ENCODE measurements at regions not wholly inside any gene's neighbourhood (a gene's known extent, or its start where the extent isn't known, plus 50 kb on each side); places are given as distances from the start of the nearest gene placed in this dataset.

DNA sequence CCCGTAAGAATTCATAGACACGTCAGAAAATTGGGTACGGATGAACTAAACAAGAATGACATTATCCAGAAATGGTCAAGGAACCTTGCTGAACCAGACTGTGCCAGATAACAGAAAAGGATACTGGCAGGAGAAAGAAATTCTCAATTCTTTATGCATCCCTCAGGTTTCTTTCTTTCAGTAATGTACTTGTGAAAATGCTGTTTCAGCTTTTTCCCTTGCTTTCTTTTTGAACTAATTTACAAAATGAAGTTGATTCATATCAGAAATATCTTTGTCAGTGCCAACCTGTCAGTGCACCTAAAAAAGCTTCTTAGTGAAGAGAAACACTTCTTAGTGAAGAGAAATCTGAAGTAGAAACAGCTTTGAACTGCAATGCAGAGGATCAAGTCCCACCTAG, 643.6 kb upstream of the RORB start:
- TF ChIP-seq, protein P1, sequence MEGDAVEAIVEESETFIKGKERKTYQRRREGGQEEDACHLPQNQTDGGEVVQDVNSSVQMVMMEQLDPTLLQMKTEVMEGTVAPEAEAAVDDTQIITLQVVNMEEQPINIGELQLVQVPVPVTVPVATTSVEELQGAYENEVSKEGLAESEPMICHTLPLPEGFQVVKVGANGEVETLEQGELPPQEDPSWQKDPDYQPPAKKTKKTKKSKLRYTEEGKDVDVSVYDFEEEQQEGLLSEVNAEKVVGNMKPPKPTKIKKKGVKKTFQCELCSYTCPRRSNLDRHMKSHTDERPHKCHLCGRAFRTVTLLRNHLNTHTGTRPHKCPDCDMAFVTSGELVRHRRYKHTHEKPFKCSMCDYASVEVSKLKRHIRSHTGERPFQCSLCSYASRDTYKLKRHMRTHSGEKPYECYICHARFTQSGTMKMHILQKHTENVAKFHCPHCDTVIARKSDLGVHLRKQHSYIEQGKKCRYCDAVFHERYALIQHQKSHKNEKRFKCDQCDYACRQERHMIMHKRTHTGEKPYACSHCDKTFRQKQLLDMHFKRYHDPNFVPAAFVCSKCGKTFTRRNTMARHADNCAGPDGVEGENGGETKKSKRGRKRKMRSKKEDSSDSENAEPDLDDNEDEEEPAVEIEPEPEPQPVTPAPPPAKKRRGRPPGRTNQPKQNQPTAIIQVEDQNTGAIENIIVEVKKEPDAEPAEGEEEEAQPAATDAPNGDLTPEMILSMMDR (IDR thresholded peaks at IDR 0.05; ENCODE audit: insufficient read depth, low read length), result no peak
- H3K4me3 ChIP-seq (ENCODE audit: low read depth, low read length), result no peak overlapping the region
- no peak for DNase-seq (ENCODE audit: low read depth)

DNA sequence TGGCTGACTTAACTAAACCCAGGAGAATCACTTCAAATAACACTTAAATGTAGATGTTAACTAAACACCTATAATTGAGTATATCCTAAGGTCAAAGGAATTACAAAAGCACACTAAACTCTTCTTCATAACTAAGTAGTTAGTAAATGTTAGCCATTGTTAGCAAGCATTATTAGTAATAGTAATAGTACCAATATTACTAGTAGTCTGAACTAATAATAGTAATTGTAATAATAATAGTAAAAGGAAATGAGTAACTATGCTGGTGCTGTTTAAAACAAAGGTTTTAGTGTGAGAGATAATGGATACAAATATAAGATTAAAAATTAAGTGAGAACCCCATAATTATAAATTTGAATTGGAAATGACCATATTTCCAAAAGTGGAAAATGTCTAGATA, 641.9 kb upstream of the RORB start:
- TF ChIP-seq, protein P1 (IDR thresholded peaks at IDR 0.05; ENCODE audit: insufficient read depth, low read length), result no peak
- no peak overlapping the region for H3K4me3 ChIP-seq (ENCODE audit: low read depth, low read length)
- DNase-seq (ENCODE audit: low read depth), result no peak

DNA sequence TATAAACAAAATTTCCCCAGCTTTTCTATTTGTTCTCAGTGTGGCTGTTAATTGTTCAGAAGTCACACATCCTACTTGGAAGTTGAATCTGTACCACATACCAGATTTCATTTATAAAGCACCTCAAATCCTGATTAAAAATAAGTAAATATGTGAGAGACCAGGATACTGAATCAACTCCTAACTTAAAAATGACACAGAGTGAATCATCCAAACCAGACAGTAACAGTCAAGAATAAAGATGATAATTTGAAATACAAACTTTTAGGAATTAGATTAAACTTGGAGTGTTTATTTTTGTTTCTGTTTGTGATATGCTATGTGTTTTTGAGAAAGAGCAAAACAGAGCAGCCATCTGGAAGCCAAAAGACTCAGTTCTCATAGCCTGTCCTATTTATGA, 633.2 kb upstream of the RORB start:
- no peak for DNase-seq (ENCODE audit: low read depth)
- TF ChIP-seq, protein P1 (IDR thresholded peaks at IDR 0.05; ENCODE audit: insufficient read depth, low read length), result no peak
- no peak overlapping the region for H3K4me3 ChIP-seq (ENCODE audit: low read depth, low read length)

DNA sequence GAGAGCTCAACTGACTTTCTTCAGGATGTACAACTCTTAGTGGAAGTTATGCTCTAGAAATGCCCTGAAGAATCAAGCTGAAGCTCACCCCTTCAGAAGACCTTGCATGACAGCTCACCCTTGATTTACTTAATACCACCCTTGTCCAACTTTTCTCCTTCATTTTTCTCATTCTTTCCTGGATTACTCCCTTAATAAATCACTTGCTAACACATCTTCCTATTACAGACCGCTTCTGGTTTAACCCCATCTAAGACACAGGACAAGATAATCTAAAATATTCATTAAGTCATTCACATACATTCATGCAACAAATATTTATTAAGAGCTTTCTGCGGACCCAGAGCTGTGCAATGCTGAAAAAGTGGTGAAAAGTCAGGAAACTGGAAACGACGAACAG, 630.7 kb upstream of the RORB start:
- TF ChIP-seq, protein P1 (IDR thresholded peaks at IDR 0.05; ENCODE audit: insufficient read depth, low read length), result no peak
- no peak for DNase-seq (ENCODE audit: low read depth)
- no peak overlapping the region for H3K4me3 ChIP-seq (ENCODE audit: low read depth, low read length)

DNA sequence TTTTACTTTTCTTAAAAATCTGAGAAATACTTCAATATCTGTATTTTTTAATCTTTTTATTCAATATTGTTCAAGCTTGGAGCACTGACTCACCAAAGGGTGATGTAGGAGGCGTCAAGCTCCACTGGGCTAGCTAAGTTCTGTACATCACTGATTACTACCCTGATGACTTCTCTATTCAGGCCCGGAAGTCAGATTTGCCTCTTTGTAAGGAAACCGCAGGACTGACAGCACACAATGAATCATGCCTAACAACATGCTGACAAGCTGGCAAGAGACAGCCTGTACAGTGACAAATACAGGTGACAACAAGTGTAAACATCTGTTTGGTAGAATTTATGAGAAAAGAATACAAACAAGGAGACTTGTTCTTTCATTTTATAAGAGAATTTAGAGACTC, 627.9 kb upstream of the RORB start:
- TF ChIP-seq, protein P1 (IDR thresholded peaks at IDR 0.05; ENCODE audit: insufficient read depth, low read length), result no peak
- no peak overlapping the region for H3K4me3 ChIP-seq (ENCODE audit: low read depth, low read length)
- DNase-seq (ENCODE audit: low read depth), result peak; percentile 51

DNA sequence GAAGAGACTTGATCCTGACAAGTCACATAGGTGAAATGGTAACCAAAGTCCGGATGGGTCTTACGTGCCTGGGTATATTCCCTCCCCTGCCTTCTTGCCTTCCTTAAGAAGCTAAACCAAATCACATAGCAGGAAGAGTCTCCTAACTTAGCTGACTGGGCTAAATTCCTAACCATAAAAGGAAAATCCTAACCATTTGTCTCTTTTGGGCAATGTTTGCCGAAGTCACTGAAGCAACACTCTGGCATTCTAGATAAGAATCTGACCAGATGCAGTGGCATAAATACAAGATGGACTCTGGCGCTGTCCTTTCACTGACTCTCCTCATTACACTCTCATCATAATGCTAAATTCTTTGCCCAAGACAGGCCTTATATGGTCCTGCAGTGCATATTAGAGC, 625.5 kb upstream of the RORB start:
- no peak for DNase-seq (ENCODE audit: low read depth)
- H3K4me3 ChIP-seq (ENCODE audit: low read depth, low read length), result no peak overlapping the region
- TF ChIP-seq, protein P1 (IDR thresholded peaks at IDR 0.05; ENCODE audit: insufficient read depth, low read length), result no peak

DNA sequence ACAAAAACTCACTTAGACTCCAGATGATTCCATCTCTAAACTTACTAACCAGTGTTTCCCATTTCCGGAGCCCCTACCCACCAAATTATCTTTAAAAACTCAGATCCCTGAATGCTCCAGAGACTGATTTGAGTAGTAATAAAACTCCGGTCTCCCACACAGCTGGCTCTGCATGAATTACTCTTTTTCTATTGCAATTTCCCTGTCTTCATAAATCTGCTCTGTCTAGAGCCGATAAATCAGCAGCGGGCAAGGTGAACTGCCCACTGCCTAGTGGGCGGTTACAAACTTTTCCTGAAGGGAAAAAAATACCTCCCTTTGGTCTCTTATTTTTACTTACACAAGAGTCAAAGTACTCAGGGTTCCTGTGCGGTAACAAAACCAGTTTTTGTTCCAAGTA, 624.4 kb upstream of the RORB start:
- H3K4me3 ChIP-seq (ENCODE audit: low read depth, low read length), result no peak overlapping the region
- TF ChIP-seq, protein P1 (IDR thresholded peaks at IDR 0.05; ENCODE audit: insufficient read depth, low read length), result no peak
- DNase-seq (ENCODE audit: low read depth), result no peak

Measured in fibroblast of the aortic adventitia (primary cell).